GM18499 (cell line): ENCODE measurements at regions not wholly inside any gene's neighbourhood (a gene's known extent, or its start where the extent isn't known, plus 50 kb on each side); places are given as distances from the start of the nearest gene placed in this dataset.

Experiments
- ATAC-seq: cut with Tn5 transposase; IDR thresholded peaks from one replicate; pipeline ENCODE4 v1.9.1; 2021; ENCODE audit warnings: moderate number of reproducible peaks; ENCODE audit not compliant: insufficient read depth, unreplicated experiment

DNA sequence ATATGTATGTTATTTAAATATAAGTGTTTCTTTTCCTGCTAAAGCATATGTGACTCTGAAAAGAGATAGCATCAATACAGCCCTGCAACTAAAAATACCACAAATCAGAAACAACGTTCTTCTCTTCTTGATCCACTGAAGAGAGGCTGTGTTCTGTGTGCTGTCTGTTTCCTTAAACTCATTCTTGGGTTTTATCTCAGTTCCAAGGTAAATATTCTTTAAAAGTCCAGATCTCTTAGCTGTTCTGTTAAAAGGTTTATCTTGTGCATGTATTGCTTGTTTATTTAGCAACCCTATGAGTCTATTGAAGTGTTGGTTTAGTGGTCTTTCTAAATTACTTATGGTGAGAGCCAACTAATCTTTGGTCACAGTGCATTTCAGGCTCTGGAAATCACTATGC is 173.3 kb upstream of the NT5C1B start:
- ATAC-seq = no peak

- ATAC-seq = no peak
These were observed 164.9 kb upstream of the NT5C1B start for GRCh38 chr2:18754286-18754685.

DNA sequence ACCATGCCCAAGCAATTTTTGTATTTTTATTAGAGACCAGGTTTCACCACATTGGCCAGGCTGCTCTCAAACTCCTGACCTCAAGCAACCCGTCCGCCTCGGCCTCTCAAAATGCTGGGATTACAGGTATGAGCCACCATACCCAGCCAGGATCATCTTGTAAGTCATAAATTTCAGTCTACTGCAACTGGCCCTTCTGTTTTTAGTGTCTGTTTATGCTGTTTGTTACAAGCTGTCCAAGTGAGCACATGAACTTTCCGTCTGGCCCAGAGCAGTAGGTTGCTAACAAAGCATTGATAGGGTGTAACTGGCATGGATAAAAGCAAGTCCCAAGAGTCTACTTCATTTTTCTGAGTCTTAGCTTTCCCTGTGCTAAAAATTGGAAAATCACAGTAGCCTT is 164.4 kb upstream of the NT5C1B start:
- no peak for ATAC-seq

DNA sequence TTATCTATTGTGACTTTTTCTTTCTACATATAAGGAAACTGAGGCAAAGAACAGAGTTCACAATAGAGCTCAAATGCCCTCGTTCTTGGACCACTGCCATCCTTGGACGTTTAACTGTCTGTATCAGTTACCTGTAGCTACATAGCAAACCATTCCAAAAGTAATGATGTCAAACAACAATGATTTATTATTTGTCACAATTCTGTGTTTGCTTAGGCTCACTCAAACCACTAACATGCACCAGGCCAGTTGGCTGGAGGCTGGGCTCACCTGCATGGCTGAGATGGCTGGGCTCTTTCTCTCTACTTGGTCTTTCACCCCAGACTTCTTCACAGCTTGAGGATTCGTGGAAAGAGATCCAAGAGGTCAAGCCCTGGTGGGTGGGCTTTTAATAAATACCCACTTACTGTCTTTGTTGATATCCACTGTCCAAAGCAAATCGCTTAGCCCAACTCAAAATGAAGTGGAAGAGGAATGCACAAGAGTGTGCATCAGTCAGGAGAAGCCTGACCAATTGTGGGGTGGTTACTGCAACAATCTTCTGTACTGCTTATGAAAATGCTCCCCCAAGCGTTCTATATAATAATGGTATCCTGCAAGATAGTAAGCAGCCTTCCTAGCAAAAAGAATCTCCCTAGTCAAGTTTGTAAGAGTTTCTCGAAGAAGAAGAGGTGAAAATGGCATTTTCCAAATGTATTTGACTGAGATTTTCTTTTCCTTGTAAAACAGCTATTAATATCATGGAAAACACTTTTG is 163.5 kb upstream of the NT5C1B start:
- ATAC-seq = no peak

GRCh38 chr2:18752022-18752493 is 162.7 kb upstream of the NT5C1B start:
- ATAC-seq = no peak

- ATAC-seq = no peak
These were observed 161.5 kb upstream of the NT5C1B start for GRCh38 chr2:18750672-18751554.

GRCh38 chr2:18749912-18750526 is 160.7 kb upstream of the NT5C1B start:
- ATAC-seq = no peak

DNA sequence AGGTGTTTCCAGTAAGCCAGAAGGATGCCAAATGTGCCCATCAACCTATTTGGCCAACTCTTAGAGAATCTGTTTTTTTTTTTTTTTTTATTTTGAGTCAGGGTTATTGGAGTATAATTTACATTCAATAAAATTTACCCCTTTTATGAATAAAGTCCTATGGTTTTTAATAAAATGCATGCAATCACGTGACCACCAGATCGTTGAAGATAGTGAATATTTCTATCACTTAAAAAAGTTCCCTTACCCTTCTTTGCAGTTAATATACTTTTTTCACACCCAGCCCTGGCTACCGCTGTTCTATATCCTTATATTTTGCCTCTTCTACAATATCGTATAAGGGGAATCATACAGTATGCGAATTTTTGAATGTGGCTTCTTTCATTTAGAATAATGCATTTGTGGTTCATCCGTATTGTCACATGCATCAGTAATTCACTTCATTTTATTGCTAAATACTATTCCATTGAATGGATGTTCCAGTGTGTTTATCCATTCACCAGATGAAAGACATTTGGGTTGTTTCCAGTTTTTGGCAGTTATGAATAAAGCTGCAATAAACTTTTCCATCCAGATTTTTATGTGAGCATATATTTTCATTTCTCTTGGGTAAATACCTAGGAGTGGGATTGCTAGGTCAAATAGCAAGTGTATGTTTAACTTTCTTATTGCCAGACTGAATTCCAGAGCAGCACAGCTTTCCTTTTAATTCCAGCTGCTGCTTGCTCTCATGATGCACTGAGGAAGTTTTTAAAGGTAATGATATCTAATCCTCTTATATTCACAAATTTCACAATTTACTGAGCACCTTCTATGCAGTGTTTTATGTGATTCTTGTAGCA is 156.3 kb upstream of the NT5C1B start:
- ATAC-seq = no peak

GRCh38 chr2:18741895-18742732 is 152.7 kb upstream of the NT5C1B start:
- ATAC-seq = no peak

- no peak for ATAC-seq
These were observed 151.8 kb upstream of the NT5C1B start for GRCh38 chr2:18741191-18741590.

GRCh38 chr2:18740474-18740881 is 151.1 kb upstream of the NT5C1B start:
- no peak for ATAC-seq

- ATAC-seq = no peak
These were observed 142.3 kb upstream of the NT5C1B start for GRCh38 chr2:18731666-18732065.

- ATAC-seq = no peak
These were observed 135.2 kb upstream of the NT5C1B start for GRCh38 chr2:18724371-18725145.

DNA sequence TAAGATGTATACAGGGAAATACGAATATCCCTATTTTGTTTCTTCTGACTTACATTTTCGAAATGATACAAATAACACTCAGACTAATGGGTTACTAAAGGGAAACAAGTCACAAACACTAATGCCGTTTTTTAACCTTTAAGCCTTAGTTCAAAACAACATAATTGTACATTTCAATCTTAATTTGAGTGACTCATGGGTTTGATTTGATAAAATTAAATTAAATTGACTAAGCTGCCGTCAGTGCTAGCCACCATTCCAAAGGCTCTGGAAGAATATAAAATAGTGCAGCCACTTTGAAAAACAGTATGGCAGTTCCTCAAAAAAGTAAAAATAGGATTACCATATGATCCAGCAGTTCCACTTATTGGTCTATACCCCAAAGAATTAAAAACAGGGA is 133.8 kb upstream of the NT5C1B start:
- no peak for ATAC-seq

- ATAC-seq = no peak
These were observed 132.7 kb upstream of the NT5C1B start for GRCh38 chr2:18722101-18722500.

- no peak for ATAC-seq
These were observed 131.9 kb upstream of the NT5C1B start for GRCh38 chr2:18721038-18721922.

DNA sequence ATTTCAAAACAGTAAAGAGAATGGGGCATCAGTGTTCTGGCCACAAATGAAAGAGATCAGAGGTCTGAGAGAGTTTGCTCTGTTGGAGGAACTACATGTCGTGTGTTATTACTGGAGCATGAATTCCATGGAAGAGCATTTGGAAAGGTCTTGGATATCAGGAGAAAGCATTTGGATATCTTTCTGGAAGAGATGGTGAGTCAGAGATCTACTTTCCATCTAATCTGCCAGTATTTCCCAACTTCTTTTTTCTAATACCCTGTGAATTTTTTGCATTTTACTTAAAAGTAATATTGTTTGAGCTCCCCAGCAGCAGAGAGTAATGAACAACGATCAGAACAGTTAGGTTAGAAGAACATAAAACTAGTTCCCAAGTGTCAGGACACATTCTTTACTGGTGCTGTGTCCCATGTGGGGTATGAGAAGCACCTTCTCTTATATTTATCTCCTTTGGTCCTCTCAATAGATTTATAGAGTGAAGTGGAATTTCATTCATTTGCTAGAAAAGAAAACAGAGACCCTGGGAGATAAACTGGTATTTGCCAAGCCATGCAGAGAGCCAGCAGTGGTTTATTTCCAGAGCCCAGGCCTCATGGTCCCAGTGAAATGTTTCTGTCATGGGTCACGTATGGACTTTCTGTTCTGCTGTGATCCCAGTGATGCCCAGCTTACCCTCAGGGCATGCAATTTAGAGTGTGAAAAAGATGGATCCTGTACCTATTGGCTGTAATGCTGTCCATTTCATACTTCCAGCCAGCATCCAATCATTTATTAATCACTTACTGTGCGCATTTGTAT is 130.8 kb upstream of the NT5C1B start:
- no peak for ATAC-seq
